GM21526 (cell line): ENCODE measurements at regions not wholly inside any gene's neighbourhood (a gene's known extent, or its start where the extent isn't known, plus 50 kb on each side); places are given as distances from the start of the nearest gene placed in this dataset.
"Not testable (repeated sequence)": the region's sequence is repeated elsewhere in the genome, so short reads cannot be mapped to it uniquely, and the experiment has no call there.

Experiments used
- ATAC-seq: cut with Tn5 transposase; IDR thresholded peaks from one replicate; pipeline ENCODE4 v1.9.1; 2021; ENCODE audit warnings: moderate library complexity; ENCODE audit not compliant: unreplicated experiment, low FRiP score

DNA sequence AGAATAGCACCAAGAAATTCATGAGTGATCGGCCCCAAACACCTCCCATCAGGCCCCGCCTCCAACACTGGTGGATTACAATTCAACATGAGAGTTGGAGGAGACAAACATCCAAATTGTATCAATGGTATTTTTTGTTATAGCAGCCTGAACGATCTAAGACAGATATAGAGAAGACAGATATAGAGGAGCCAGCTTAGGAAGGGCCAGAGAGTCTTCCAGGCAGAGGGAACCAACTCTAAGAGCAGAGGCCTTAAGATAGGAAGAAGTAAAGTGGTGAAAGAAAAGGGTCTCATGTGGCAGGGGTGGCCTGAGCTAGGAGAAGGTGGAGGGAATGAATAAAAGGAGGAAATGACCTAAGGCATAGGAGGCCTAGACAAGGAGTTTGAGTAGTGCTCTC is 158.8 kb upstream of the TBL1XR1 start:
- ATAC-seq: no peak

DNA sequence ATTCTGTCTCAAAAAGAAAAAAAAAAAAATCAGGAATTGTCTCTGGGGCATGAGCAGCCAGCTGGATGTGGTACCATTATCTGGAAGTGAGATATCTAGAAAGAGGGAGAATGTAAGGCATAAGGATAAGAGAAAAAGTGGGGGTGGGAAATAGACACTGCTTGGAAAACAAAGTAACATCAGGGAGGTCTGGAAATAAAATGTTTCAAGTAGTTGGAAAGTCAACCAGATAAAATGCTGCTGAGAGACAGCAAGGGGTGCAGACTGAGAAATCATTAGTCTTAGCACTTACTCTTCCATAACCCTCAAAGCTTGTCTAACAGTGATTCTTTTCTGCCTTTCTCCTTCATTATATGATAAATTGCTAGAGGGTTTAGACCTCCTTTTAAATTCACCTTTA is 159.7 kb upstream of the TBL1XR1 start:
- ATAC-seq: no peak

DNA sequence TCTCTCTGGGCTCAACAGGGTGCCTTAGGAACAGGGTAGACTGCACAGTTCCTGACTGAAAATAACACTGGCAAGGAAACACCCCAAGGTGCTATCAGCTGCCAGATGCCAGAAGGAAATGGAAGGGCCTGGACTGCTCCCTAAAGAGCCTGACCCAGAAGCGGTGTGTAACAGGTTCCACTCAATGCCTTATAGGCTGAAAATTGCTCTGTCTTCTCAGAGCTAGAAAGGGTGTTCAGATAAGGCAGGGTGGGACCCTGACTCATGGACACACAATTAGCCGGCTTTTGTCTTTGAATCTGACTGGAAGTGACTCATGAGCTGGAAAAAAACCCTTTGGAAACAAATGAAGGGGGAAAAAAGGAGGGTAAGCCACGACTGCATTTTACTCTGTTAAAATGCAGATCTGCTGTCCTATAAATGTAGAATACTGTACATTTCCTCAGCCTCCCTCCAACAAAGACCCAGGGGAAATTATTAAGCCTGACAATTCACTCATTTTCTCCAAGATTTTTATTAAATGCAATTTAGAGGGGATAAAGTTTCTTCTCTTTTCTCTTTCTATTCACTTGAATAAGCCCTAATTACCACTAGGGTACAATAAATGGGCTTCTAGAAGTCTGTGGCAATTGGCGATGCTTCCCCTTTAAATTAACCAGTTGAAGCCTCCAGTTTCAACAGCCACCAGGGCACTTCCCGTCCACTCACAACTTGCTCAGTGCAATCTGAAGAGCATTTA is 160.2 kb upstream of the TBL1XR1 start:
- no peak for ATAC-seq

GRCh38 chr3:177358091-177358976 is 161.1 kb upstream of the TBL1XR1 start:
- peak; percentile 41 for ATAC-seq

DNA sequence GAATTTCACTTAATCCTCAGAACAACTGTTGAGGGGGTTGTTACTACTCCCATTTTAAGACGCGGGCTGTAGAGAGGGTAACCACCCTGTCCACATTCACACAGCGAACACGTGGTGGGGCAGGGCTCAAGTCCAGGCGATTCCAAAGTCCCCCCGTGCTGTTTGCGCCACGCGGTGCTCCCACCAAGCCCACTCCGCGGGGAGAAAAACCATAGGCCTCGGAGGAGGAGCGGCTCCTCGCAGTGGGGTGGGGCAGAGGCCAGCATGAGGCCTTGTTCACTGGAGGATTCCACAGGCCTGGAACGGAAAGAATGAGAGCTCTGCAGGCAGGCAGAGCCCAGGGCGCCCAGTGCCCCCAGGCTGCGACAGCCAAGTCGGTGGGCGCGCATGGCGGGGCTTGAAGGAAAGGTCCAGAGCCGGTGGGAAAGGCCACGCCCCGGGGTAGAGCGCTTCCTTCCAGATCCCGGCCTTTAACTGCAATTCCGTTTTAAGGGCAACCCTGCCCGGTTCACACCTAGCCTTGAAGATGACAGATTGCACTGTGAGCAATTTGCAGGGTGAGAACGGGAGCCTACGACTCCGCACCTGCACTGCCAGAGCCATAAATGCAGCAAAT is 161.8 kb upstream of the TBL1XR1 start:
- ATAC-seq: peak; percentile 5

DNA sequence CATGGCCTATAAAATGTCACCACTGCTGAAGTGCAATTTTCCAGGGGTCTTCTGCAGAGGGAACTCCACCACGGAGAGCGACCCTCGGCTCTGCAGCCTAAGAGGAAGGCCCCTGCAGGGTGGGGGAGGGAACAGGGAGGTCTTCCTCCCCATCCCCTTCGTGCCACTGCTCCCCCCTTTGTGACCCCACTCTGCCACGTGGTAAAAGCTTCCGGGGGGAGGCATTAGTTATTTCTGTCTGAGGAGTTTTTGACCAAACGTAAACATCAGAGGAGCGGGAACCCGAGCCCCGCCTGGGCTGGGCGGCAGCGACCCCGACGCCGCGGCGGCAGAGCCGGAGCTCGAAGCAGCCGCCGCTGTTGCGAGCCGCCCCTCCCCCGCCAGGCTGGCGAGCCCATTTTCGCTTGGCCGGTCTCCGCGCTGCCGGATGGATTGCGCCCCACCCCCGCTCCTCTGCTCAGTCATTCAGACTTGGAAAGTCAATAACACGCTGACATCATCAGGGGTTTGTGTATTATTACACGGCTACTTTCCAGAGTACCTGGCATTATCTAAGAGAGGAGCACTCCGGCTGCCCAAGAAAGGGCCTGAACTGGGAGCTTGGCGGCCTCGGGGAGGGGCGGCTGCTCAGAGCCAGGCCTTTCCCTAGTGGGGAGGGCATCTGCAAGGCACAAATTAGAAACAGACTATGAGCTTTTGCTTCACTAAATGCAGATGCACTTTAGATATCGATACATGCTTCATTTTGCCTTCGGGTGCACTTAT is 162.5 kb upstream of the TBL1XR1 start:
- ATAC-seq: peak; percentile 73

DNA sequence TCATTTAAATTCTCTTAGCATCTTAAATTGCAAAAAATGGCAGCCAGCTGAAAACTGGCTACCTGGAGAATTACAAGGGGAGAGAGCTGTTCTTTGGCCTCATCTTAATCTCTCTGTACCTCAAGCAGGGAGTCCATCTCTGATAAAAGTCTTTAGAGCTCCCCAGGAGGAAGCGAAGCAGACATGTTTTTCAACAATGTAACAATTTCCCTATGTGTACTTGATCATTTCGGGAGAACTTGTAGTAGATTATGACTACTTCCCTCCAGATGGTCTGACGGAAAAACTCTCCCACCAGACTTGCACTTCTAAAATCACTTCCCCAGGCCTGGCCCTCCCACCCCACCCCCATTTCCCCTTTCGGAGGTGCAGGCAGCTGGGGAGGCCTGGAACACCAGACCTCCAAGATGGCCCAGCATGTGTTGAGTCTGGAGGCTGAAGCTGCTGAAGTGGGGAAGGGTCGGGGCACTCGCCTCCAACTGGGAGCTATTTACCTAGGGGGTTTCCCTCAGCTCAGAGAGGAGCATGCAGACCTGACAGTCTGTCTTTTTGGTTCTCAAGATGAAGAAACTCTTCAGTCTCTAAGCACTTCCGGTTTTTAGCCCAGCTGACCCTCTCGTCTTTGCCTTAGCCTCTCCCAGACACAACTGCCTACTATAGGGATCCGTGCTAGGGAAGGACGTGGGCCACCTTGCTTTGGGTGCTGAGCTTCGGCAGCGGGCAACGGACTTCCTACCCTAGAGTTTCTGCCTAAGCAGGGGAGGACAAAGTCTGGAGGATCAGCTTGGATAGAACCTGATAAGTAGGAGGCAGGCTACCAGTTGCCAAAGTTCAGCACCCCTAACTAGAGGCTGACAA is 164.0 kb upstream of the TBL1XR1 start:
- ATAC-seq: no peak

- ATAC-seq: no peak
Observed at GRCh38 chr3:177362626-177363025, 165.3 kb upstream of the TBL1XR1 start.

- no peak for ATAC-seq
Observed at GRCh38 chr3:177364236-177364635, 167.0 kb upstream of the TBL1XR1 start.

- ATAC-seq: not testable (repeated sequence)
Observed at GRCh38 chr3:177365294-177365693, 168.0 kb upstream of the TBL1XR1 start.

- ATAC-seq: no peak
Observed at GRCh38 chr3:177367788-177368187, 170.5 kb upstream of the TBL1XR1 start.

DNA sequence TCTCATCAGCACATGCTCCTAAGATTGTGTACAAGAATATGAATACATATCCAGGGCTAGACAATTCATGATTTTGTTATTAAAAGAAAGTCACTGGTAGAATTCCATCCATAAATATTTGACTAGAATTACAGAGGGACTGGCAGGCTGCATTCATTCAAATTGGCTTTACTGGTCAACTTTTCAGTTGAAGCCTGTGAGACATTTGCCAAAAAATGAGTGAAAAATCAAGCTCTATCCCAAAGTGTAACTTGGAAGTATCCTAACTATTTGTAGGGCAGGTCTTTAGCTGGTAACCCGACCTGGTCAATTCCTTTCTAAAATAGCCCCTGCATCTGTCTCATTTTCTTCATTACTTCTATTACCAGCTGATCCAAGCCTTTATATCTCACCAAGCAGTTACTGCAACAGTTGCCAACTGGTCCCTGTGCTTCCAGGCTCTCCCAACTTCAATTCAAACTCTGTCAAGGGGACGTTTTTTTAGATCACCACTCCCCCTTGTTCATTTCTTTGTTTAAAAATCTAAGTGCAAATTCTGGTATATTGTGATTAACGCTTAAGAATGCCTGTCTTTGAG is 173.1 kb upstream of the TBL1XR1 start:
- ATAC-seq: no peak

- ATAC-seq: no peak
Observed at GRCh38 chr3:177371146-177371545, 173.9 kb upstream of the TBL1XR1 start.

- ATAC-seq: no peak
Observed at GRCh38 chr3:177371888-177372287, 174.6 kb upstream of the TBL1XR1 start.

GRCh38 chr3:177374323-177374722 is 177.0 kb upstream of the TBL1XR1 start:
- ATAC-seq: no peak

- ATAC-seq: no peak
Observed at GRCh38 chr3:177375316-177375715, 178.0 kb upstream of the TBL1XR1 start.

DNA sequence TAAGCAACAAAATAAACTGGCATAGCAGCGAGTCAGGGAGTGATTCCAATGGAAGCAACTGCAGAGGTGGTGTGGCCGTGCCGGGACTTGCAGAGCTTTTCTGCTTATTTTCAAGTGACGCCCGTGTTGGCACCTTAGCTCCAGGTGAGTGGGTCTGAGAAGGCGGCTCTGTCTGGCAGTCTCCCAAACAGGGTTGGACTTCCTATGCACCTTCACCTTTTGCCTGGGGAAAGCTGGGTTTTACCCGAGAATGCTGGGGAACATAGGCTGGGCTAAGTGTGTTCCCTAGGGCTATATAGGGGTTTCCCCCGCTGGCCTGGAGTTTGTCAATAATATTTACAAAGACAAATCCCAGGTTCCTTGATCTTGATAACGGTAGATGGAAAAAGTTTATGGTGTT is 179.9 kb upstream of the TBL1XR1 start:
- ATAC-seq: no peak

GRCh38 chr3:177378168-177378567 is 180.9 kb upstream of the TBL1XR1 start:
- ATAC-seq: no peak

- no peak for ATAC-seq
Observed at GRCh38 chr3:177379045-177379444, 181.8 kb upstream of the TBL1XR1 start.
